Amygdala (tissue), 56 donors: ENCODE measurements at regions not wholly inside any gene's neighbourhood (a gene's known extent, or its start where the extent isn't known, plus 50 kb on each side); places are given as distances from the start of the nearest gene placed in this dataset.

ENCODE experiments used
- DNase-seq, 56 donors: peaks; one replicate each; lab custom pipeline; 2025; lab: John Stamatoyannopoulos, UW

GRCh38 chr13:99722931-99723330 lies 221.7 kb downstream of the TM9SF2 start:
- no peak for DNase-seq

DNA sequence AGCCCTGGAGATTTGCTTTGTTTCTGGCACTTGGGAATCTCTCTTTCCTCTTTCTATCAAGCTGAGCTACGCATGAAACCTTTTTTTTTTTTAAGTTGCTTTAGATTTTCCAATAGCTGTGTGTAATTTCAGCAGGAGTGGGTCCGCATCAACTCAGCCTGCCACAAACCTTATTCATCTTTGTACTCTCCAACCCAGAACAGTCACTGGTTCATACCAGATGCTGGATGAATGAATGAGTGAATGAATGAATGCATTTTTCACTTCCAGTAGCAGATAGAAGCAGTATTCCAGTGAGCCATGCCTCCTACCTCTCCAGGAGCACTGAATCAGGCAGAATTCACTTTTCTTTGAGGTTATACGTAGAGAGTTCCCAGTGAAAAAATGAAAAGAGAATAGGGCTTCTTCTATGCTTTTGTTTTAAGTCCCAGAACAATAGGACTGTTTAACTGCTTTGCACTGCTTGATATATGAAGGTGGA lies 221.1 kb downstream of the TM9SF2 start:
- DNase-seq: no peak

DNA sequence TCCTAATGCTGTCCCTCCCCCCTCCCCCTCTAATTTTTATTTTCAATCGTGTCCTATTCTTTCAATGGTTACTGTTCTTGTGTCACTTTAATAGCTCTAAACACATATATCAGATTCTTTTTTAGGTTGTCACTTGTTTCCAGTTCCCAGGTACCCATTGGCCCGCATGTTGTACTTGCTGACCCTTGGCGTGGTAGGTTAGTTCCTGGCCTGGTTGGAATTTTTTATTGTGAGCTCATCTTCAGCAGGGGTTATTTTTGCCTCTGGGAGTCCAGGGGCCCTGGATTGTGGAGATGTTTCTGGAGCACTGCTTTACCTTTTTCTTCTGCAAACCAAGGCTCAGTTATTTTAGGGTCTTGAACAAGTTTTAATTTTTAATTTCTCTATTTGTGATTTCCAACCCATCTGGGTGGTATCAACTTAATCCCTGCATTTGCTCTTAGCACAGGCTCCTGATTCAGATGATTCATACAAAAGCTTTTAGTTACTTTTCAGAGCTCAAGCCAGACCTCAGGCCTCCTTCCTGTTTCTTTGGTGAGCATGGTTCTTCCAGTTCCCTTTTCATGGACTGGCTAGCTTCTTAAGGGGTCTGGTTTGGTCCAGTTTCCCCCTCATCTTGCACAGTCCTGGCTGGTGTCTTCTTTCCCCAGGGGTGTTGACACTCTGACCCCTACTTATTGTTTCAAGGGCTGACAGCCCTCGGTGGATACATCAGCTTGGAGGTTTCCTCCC lies 220.5 kb downstream of the TM9SF2 start:
- no peak for DNase-seq

DNA sequence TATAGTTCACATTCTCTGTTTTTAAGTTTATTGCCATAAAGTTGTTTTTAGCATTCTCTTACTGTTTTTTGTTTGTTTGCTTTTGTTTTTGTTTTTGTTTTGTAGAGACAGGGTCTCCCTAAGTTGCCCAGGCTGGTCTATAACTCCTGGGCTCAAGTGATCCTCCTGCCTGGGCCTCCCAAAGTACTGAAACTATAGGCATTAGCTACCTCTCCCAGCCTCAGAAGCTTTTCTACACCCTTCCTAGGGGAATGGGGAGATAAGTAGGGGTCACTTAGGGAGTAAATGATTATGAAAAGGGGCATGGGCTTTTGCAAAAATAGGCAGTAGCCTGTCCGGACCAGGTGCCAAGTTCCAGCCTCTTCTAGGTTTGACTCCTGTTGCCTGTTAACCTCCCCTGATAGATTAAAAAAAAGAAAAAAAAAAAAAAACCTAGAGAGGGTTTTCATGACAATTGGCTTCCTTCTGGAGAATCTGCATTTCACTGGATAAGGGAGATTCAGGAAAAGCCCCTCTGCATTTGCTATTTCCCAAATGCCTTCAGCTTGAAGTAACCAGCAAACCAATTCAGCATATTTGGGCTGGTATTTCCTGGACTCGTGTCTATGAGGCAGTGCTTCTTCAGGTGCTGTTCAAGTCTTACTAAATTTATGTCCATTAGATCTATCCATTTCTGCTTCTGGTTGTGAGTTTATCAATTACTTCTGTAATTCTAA lies 216.8 kb downstream of the TM9SF2 start:
- DNase-seq: no peak

DNA sequence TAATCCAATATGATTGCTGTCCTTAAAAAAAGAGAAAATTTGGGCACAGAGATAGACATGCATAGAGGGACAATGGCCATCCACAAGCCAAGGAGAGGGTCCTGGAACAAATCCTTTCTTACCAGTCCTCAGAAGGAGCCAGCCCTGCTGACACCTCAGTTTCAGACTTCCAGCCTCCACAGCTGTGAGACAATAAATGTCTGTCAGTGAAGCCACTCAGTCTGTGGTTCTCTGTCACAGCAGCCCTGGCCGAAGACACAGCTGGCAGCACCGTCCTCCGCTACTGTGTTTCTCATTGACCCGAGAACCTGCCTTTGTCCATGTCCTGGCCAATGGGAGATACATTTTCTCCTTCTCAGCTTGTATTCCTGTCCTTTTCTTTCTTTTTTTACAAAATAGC lies 207.9 kb downstream of the TM9SF2 start:
- DNase-seq: peak in 4 of 56 donors; percentile 1 to 12 (median 6)

GRCh38 chr13:99704390-99704789 lies 203.1 kb downstream of the TM9SF2 start:
- no peak for DNase-seq

DNA sequence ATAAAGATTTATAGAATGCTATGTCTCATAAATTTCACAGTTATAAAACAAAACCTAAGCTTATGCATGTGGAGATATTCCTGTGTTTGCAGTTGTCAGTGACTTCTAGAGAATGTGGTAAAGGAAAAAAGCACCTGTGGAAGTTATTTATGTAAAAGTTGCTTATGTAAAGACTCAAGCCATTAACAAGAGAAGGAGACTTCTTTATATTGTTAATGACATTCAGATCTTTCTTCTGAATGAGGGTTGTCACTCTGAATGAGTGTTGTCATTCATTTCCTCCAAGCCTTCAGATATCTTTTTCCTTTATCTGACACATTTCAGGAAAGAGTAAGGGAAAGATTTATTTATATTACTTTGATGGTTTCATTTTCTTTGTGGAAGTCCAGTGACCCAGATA lies 202.6 kb downstream of the TM9SF2 start:
- no peak for DNase-seq

GRCh38 chr13:99702687-99703319 lies 201.5 kb downstream of the TM9SF2 start:
- DNase-seq: no peak

DNA sequence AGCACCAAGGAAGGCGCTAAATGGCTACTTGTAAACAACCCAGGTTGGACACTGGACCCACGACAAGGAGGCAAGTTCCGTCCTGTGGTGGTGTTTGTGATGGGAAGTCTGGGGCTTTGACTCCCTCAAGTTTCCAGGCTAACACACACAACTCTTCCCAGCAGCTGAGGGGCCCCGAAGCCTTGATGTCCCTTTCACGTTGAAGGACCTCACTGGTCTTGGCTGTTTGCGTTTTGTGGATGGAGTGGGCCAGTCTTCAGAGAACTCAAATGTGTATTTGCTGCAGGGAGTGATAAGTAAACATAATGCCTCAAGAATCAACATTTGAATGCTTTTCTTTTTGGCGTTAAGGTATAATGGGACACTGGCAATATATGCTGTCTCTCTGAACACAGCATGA lies 199.2 kb downstream of the TM9SF2 start:
- DNase-seq: no peak

DNA sequence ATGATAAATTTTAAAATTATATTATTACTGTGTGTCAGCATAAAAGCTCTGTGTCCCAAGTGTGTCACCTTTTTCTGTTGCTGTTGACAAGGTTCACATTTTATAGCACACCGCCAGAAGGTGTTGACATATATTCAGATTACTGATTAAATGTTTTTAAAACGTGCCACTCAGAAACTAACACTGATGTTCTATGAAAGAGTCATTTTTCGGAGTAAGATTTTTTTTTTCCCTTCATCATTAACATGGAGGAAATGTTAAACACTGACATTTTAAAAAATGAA lies 197.5 kb downstream of the TM9SF2 start:
- no peak for DNase-seq

DNA sequence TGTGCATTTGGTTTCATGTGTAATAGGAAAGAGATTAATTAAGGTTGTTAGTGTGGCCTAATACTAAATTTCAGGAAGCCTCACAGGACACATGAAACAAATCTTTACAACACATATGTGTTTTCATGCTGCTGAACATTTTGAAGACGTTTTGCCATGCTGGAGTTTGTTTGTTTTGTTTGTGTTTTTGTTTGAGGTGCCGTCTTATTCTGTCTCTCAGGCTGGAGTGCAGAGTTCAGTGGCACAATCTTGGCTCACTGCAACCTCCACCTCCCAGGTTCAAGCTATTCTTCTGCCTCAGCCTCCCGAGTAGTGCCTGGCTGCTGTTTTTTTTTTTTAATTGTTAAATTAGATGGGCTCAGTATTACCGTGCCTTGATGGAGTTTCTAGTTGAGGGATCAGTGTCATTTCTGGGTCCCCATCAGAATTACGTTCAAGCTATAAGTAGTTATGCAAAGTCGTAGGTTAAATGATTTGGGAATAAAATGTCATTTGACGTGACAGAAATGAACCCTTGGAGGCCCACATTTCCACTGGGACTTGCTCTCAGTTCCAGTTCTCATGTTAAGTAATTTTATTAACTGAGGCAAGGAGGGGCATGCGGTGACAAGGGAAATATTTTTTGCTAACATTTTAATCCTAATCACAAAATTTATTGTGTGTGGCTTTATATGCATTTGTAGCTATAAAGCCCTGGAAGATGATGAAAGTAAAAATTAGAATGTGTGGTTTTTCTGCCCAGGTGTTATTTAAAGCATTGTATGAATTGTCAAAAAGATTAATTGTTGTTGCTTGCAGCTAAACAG lies 196.9 kb downstream of the TM9SF2 start:
- no peak for DNase-seq

DNA sequence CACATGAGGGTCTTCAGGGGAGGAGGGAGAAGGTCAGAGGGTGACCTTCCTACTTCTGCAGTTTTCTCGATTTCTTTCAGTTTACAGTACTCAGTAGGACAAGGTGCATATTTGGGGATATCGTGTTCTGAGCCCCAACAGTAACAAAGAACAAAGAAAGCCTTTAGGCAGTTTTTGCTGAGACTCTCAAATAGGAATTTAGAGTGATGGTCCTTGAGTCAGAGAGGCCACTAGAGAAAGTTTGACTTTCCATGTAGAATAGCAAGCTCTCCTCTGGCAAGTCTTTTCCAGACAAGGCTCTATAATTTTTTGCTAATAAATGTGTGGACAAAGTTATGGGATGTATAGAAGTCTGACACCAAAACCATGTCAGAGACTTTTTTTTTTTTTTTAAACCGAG lies 194.6 kb downstream of the TM9SF2 start:
- DNase-seq: no peak

DNA sequence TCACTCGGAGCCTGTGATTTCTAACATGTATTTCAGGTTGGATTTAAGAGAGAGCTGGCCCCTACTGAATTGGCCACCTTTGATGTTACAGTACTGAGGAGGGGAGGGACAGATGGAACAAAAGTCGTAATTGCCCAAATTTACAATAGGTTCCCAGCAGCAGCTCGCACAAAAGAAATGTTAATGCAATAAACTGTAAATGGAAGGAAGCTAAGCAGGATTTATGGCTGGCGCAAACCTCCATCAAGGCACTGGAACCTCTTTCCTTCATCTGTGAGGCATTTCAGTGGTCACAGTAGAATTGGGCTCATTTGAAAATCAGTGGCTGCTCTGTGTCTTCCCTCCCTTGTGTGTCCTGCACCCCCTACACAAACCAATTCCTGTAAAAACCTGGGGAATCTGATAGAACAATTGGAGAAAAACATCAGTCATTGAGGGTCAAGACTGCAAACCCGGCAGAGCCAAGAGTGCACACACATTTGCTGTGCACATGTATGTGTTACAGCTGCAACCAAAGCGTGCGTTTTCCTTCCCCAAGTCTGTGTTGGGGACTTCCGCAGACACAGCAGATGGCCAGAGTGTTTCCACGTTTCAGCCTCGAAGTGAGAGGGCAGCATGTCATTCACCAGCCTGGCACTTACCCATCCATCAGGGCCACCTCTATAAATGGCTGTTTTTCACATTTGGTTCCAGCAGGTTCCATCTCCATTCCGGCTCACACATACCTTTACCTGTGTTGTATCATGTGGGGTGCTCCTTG lies 192.8 kb downstream of the TM9SF2 start:
- DNase-seq: no peak

DNA sequence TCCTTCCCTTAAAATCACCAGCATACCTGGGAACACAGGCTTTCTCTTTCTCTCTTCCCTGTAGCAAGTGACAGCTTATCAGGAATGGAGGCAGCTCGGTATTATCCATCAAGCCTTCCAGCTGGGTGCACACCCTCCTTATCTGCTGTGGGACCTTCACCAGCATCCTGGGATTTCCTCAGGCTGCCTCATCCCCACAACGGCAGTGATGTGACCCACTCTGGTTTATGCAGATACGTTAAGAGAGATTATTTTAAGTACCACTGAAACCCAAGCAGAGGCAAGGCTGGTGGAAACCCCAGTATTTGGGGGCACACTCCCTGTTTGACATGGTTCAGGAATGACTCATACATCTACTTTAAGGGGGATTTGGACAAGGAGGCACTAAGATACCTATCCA lies 192.1 kb downstream of the TM9SF2 start:
- DNase-seq: no peak

- no peak for DNase-seq
Measured at GRCh38 chr13:99692854-99693253, 191.6 kb downstream of the TM9SF2 start.

- DNase-seq: no peak
Measured at GRCh38 chr13:99691552-99691951, 190.3 kb downstream of the TM9SF2 start.

DNA sequence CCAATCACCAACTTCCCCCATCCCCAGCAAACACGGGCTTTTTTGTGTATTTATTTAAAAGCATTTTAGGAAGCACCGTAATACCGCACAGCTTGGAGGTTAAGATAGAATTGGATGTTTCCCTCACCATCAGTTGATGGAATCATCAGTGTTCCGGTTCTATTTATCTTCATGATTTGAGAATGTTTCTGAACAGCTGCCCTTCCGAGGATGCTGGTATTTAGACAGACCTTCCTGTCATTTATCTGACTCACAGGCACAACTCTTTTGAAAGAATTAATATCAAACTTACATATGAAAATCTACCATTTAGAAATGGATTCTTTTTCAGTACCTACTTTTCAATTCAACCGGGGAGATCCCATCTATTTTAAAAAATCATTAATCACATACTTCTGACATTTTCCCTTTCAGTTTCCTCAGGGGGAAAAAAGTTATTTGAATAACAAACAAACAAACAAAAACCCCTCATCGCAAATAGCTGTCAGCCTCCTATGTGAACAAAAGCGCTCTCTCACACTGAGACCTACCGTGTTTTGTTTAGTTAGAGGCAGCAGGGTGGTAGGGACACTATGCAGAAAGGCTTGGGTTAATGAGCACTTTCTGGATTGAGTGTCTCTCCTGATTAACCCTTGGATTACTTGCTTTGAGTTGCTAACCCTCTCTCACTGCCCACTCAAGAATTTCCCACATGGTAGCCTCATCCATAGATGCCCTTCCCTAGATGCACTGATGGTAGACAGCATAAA lies 189.3 kb downstream of the TM9SF2 start:
- DNase-seq: no peak

DNA sequence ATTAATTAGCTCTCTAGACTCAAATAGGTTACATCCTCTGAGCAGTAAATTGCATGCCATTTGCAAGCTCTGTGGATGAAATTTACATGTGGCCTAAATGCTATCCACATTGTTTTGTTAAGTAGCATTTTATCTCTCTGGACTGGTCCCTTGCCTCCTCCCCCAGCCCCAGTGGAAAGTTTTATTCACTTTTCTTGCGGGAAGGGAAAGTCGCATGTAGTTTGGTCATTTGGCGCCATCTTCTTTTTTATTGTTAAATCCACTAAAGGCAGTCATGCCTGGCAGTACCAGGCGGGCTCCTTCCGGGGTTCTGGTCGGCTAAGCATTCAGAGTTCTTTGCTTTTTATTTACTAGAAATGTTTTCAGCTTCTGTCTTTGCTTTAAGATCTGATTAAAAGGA lies 188.7 kb downstream of the TM9SF2 start:
- no peak for DNase-seq

- DNase-seq: no peak
Measured at GRCh38 chr13:99688776-99689175, 187.5 kb downstream of the TM9SF2 start.
